H1 (cell line): ENCODE measurements at regions not wholly inside any gene's neighbourhood (a gene's known extent, or its start where the extent isn't known, plus 50 kb on each side); places are given as distances from the start of the nearest gene placed in this dataset.

Source experiments
- CTCF ChIA-PET: fragments of 300-600 bp; sonication (Branson Sonifier 250); formaldehyde crosslinking; loops from one replicate; lab custom pipeline; 2021; ENCODE audit not compliant: partially characterized antibody; lab: Charles Lee
- POLR2A ChIA-PET: fragments of 300-600 bp; sonication (Branson Sonifier 250); formaldehyde crosslinking; loops from one replicate; lab custom pipeline; 2021; ENCODE audit warnings: inconsistent platforms; ENCODE audit not compliant: partially characterized antibody; lab: Charles Lee
- DNase-seq, 2 experiments: peaks; one replicate each; pipeline versions ENCODE4 v3.0.0 to v3.0.0-alpha.2; 2010 to 2022; ENCODE audit warnings: low spot score in 2 of 2, low read depth in 1 of 2, mixed read lengths in 1 of 2
- FAIRE-seq: peaks from 2 replicates; lab custom pipeline; 2011; peaks lifted over from hg19 to GRCh38; lab: Jason Lieb, UNC
- H2AFZ ChIP-seq: 2 replicates; pipeline ENCODE4 v1.8.1; 2012; ENCODE audit warnings: low read length, inconsistent platforms
- H2AK5ac ChIP-seq: 2 replicates; pipeline ENCODE4 v1.6.1; 2013; ENCODE audit warnings: low read depth, low read length
- H2BK120ac ChIP-seq: replicated peaks from 2 replicates; pipeline ENCODE3; 2013; ENCODE audit warnings: low read depth, low read length, inconsistent platforms
- H2BK12ac ChIP-seq: 2 replicates; pipeline ENCODE4 v1.6.1; 2013; ENCODE audit warnings: low read depth, low read length
- H2BK15ac ChIP-seq: 2 replicates; pipeline ENCODE4 v1.6.1; 2013; ENCODE audit warnings: low read length
- H2BK20ac ChIP-seq: 2 replicates; pipeline ENCODE4 v1.6.1; 2013; ENCODE audit warnings: low read length
- H2BK5ac ChIP-seq: 2 replicates; pipeline ENCODE4 v1.6.1; 2013; ENCODE audit warnings: low read depth, low read length
- H3K14ac ChIP-seq: 2 replicates; pipeline ENCODE4 v1.6.1; 2013; ENCODE audit warnings: inconsistent platforms; ENCODE audit not compliant: insufficient read length
- H3K18ac ChIP-seq: 2 replicates; pipeline ENCODE4 v1.6.1; 2013; ENCODE audit warnings: low read length; ENCODE audit errors: extremely low read depth
- H3K23ac ChIP-seq: 2 replicates; pipeline ENCODE4 v1.6.1; 2013; ENCODE audit warnings: inconsistent platforms; ENCODE audit not compliant: insufficient read length
- H3K23me2 ChIP-seq: 2 replicates; pipeline ENCODE4 v1.6.1; 2013; ENCODE audit warnings: low read depth, low read length
- H3K27ac ChIP-seq: 2 replicates; pipeline ENCODE4 v1.6.1; 2011; ENCODE audit warnings: low read depth, low read length, inconsistent platforms
- H3K27me3 ChIP-seq, 4 experiments: replicated peaks in 1 of 4; 1 replicate in 1 of 4; 2 replicates in 3 of 4; pipeline versions ENCODE4 v1.6.1 to v1.8.1; 2011 to 2013; ENCODE audit warnings: low read length in 3 of 4, mild to moderate bottlenecking in 3 of 4, inconsistent platforms in 2 of 4, mixed read lengths in 2 of 4, moderate library complexity in 1 of 4; ENCODE audit not compliant: control insufficient read depth in 3 of 4, insufficient read depth in 3 of 4; ENCODE audit errors: extremely low read depth in 1 of 4
- H3K36me3 ChIP-seq, 4 experiments: 2 replicates each; pipeline versions ENCODE4 v1.6.1 to v1.8.1; 2011 to 2013; ENCODE audit warnings: mild to moderate bottlenecking in 4 of 4, low read length in 3 of 4, moderate library complexity in 2 of 4, control low read depth in 1 of 4, inconsistent platforms in 1 of 4; ENCODE audit not compliant: insufficient read depth in 4 of 4, control insufficient read depth in 2 of 4
- H3K4ac ChIP-seq: replicated peaks from 2 replicates; pipeline ENCODE3; 2013; ENCODE audit warnings: low read length, low read depth, mixed read lengths, inconsistent platforms; ENCODE audit not compliant: insufficient read length
- H3K4me1 ChIP-seq, 4 experiments: replicated peaks in 1 of 4; 1 replicate in 1 of 4; 2 replicates in 3 of 4; pipeline versions ENCODE4 v1.6.1 to v1.8.1; 2011 to 2013; ENCODE audit warnings: low read length in 3 of 4, inconsistent platforms in 2 of 4, mixed read lengths in 1 of 4; ENCODE audit not compliant: insufficient read depth in 4 of 4, control insufficient read depth in 3 of 4
- H3K4me2 ChIP-seq, 2 experiments: 2 replicates each; pipeline versions ENCODE4 v1.6.1 to v1.8.1; 2011 to 2013; ENCODE audit warnings: low read depth in 2 of 2, low read length in 2 of 2, control low read depth in 1 of 2, inconsistent platforms in 1 of 2, mild to moderate bottlenecking in 1 of 2; ENCODE audit not compliant: insufficient read depth in 1 of 2
- H3K4me3 ChIP-seq, 4 experiments: fragments of 200-600, 300-600 bp in 1 of 4; sonication (generic), shearing (Covaris generic), sonication (Bioruptor Twin) in 1 of 4; 2 replicates each; pipeline versions ENCODE4 v1.5.1 to v1.8.1; 2011 to 2016; ENCODE audit warnings: low read length in 4 of 4, low read depth in 3 of 4, control low read depth in 2 of 4, inconsistent platforms in 2 of 4, mild to moderate bottlenecking in 2 of 4, mixed read lengths in 1 of 4, moderate library complexity in 1 of 4; ENCODE audit not compliant: insufficient read depth in 2 of 4; ENCODE audit errors: extremely low read depth in 1 of 4
- H3K56ac ChIP-seq: replicated peaks from 2 replicates; pipeline ENCODE3; 2013; ENCODE audit warnings: low read depth, mild to moderate bottlenecking, mixed read lengths, low read length, inconsistent platforms; ENCODE audit not compliant: insufficient read length
- H3K79me1 ChIP-seq: 2 replicates; pipeline ENCODE4 v1.6.1; 2013; ENCODE audit warnings: low read depth, low read length, control low read depth
- H3K79me2 ChIP-seq, 2 experiments: 2 replicates each; pipeline versions ENCODE4 v1.6.1 to v1.8.1; 2012 to 2013; ENCODE audit warnings: low read length in 2 of 2, mild to moderate bottlenecking in 2 of 2, inconsistent platforms in 1 of 2; ENCODE audit not compliant: insufficient read depth in 2 of 2, control insufficient read depth in 1 of 2
- H3K9ac ChIP-seq, 4 experiments: replicated peaks in 1 of 4; 1 replicate in 1 of 4; 2 replicates in 3 of 4; pipeline versions ENCODE4 v1.6.1 to v1.8.1; 2011 to 2013; ENCODE audit warnings: low read depth in 3 of 4, low read length in 3 of 4, control low read depth in 2 of 4, mild to moderate bottlenecking in 2 of 4, moderate library complexity in 2 of 4, inconsistent platforms in 1 of 4; ENCODE audit errors: extremely low read depth in 1 of 4
- H3K9me3 ChIP-seq, 2 experiments: 2 replicates each; pipeline versions ENCODE4 v1.6.1 to v1.8.1; 2012 to 2013; ENCODE audit warnings: mild to moderate bottlenecking in 2 of 2, moderate library complexity in 2 of 2, control low read depth in 1 of 2, inconsistent platforms in 1 of 2, low read depth in 1 of 2, low read length in 1 of 2, mixed read lengths in 1 of 2; ENCODE audit not compliant: insufficient read depth in 2 of 2
- H4K20me1 ChIP-seq, 2 experiments: replicated peaks in 1 of 2; 2 replicates each; pipeline versions ENCODE3 to v1.8.1; 2011 to 2013; ENCODE audit warnings: inconsistent platforms in 2 of 2, low read length in 2 of 2, mild to moderate bottlenecking in 1 of 2; ENCODE audit not compliant: insufficient read depth in 2 of 2, control insufficient read depth in 1 of 2
- H4K5ac ChIP-seq: 2 replicates; pipeline ENCODE4 v1.6.1; 2013; ENCODE audit warnings: low read length, low read depth, mixed read lengths, inconsistent platforms; ENCODE audit not compliant: insufficient read length
- H4K8ac ChIP-seq: 2 replicates; pipeline ENCODE4 v1.8.0; 2013; ENCODE audit warnings: mild to moderate bottlenecking, moderate library complexity, low read length, inconsistent platforms; ENCODE audit not compliant: insufficient read depth; ENCODE audit errors: extremely low read depth
- H4K91ac ChIP-seq: replicated peaks from 2 replicates; pipeline ENCODE3; 2013; ENCODE audit warnings: low read length, mixed read lengths, inconsistent platforms; ENCODE audit not compliant: insufficient read length
- CHD2 ChIP-seq: IDR thresholded peaks from 2 replicates; pipeline ENCODE4 v1.6.1; 2012; ENCODE audit warnings: low read length, improper control_type of control experiment
- CREB1 ChIP-seq: IDR thresholded peaks from 2 replicates; pipeline ENCODE4 v1.6.1; 2012; ENCODE audit warnings: inconsistent platforms
- EP300 ChIP-seq, 2 experiments: IDR thresholded peaks; 1 replicate in 1 of 2; 2 replicates in 1 of 2; pipeline ENCODE4 v1.6.1; 2011 to 2012; ENCODE audit warnings: low read depth in 2 of 2, low read length in 2 of 2, mild to moderate bottlenecking in 2 of 2, borderline replicate concordance in 1 of 2, inconsistent platforms in 1 of 2, moderate library complexity in 1 of 2
- JUND ChIP-seq: IDR thresholded peaks from 2 replicates; pipeline ENCODE4 v1.6.1; 2011; ENCODE audit warnings: mild to moderate bottlenecking, improper control_type of control experiment, low read length
- NRF1 ChIP-seq: IDR thresholded peaks from 2 replicates; pipeline ENCODE4 v1.6.1; 2011; ENCODE audit warnings: mild to moderate bottlenecking, low read depth, low read length, improper control_type of control experiment
- WGBS, 2 experiments: shearing (Covaris generic) in 1 of 2; methylation state at CpG; one replicate each; pipeline versions ENCODE4 v1.1.6 to v1.1.7; 2013 to 2015; ENCODE audit warnings: low lambda C conversion rate in 2 of 2, mixed read lengths in 2 of 2, inconsistent platforms in 1 of 2, low coverage in 1 of 2, missing lambda C conversion rate in 1 of 2; ENCODE audit not compliant: insufficient replicate concordance in 2 of 2, insufficient coverage in 1 of 2, insufficient read length in 1 of 2; ENCODE audit errors: extremely low coverage in 1 of 2, missing lambda C conversion rate in 1 of 2; 5-methylcytosine and 5-hydroxymethylcytosine counted together
- TF ChIP-seq, protein P1 (sequence below): IDR thresholded peaks from 2 replicates; pipeline ENCODE4 v1.6.1; 2011; ENCODE audit warnings: low read depth, mild to moderate bottlenecking, low read length; ENCODE audit not compliant: insufficient read depth

DNA sequence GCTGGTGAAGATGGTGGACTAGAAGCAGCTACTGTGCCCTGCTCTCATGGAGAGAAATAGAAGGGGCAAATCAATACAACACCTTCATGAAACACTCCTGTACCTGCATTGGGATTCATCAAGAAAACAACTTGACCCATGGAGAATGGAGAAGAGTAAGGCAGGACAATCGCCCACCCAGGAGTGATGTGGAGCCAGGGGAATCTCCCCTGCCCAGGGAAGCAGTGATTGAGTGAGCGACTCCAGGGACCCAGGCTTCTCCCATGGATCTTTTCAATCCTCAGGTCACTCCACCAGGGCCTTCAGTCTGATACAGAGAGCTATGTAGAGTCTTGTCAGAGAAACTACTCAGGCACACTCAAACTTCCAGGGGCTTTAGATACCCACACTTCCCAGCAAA, 161.9 kb upstream of the DYRK2 start:
- Histone ChIP-seq H3K4me2 (no peak overlapping the region), H3K14ac (no peak overlapping the region), H3K9ac (no peak overlapping the region), H4K5ac (no peak overlapping the region), H2BK20ac (no peak overlapping the region), H2BK15ac (no peak overlapping the region), H2BK5ac (no peak overlapping the region), H3K56ac (no peak overlapping the region), H3K4ac (no peak overlapping the region), H2AK5ac (no peak overlapping the region), H4K20me1 (no peaks in the 10 kb centered on the region), H3K79me2 (no peaks in the 10 kb centered on the region), H2BK120ac (no peak overlapping the region), H3K4me3 (no peak overlapping the region), H3K9me3 (peaks cover 21 to 27% of the 10 kb centered on the region in 2 experiments), H2AFZ (no peak overlapping the region), H2BK12ac (no peak overlapping the region), H3K79me1 (no peaks in the 10 kb centered on the region), H3K23ac (no peak overlapping the region), H3K27ac (no peak overlapping the region), H3K36me3 (no peaks in the 10 kb centered on the region; a peak in 1 of 8 replicates), H3K18ac (no peak overlapping the region), H3K27me3 (no peaks in the 10 kb centered on the region), H3K4me1 (no peaks in the 10 kb centered on the region), H4K8ac (no peak overlapping the region), H4K91ac (no peak overlapping the region), H3K23me2 (no peaks in the 10 kb centered on the region)
- TF ChIP-seq EP300 (IDR thresholded peaks at IDR 0.05; ENCODE audit: borderline replicate concordance in 1 of 2, low read depth in 2 of 2, low read length in 2 of 2) (no peak), JUND (no peak), NRF1 (no peak), CHD2 (no peak), CREB1 (no peak)
- TF ChIP-seq, protein P1, sequence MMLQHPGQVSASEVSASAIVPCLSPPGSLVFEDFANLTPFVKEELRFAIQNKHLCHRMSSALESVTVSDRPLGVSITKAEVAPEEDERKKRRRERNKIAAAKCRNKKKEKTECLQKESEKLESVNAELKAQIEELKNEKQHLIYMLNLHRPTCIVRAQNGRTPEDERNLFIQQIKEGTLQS = no peak
- ChIA-PET CTCF (interaction anchor here (0.6 kb wide), 1 partner anchor 152 kb away, joined by 3 read pairs; no protein-coding TSS in a partner anchor), POLR2A (no interaction called here)
- DNase-seq = no peak
- 83% methylated on average over 2 of the region's 2 CpGs; no CpG with 5 or more reads in 1 of the 2 experiments for WGBS, 2 experiments
- FAIRE-seq = no peak
